ENCODE measurements at regions not wholly inside any gene's neighbourhood (a gene's known extent, or its start where the extent isn't known, plus 50 kb on each side); places are given as distances from the start of the nearest gene placed in this dataset.

- TF ChIP-seq POLR2AphosphoS5 (IDR thresholded peaks at IDR 0.05) (no peak), CTCF (IDR thresholded peaks at IDR 0.05) (no peak), POLR2A (IDR thresholded peaks at IDR 0.05) (no peak)
- DNase-seq (ENCODE audit: low spot score in 2 of 2), result no peak
- Histone ChIP-seq H3K9me3 (no peaks in the 10 kb centered on the region), H3K4me1 (peaks cover 0 to 3% of the 10 kb centered on the region in 2 donors), H3K36me3 (no peaks in the 10 kb centered on the region), H3K27me3 (no peaks in the 10 kb centered on the region), H3K27ac (peak overlapping the region in 1 of 2 donors; percentile 45), H3K4me3 (peak overlapping the region in 1 of 3 donors; percentile 0)
- intact Hi-C loops (cut with DNase I; ENCODE audit: low total_unique reads), result no loop called here
Observed at GRCh38 chr9:14961372-14962068, 51.3 kb upstream of the FREM1 start.

- no peak overlapping the region for H3K27ac ChIP-seq
- DNase-seq (ENCODE audit: low spot score in 2 of 2), result no peak
- H3K9me3 ChIP-seq, result no peaks in the 10 kb centered on the region
- no peak overlapping the region for H3K4me3 ChIP-seq
- no peak for TF ChIP-seq POLR2A (IDR thresholded peaks at IDR 0.05)
- TF ChIP-seq POLR2AphosphoS5 (IDR thresholded peaks at IDR 0.05), result no peak
- no peak for TF ChIP-seq CTCF (IDR thresholded peaks at IDR 0.05)
- no peaks in the 10 kb centered on the region for H3K36me3 ChIP-seq
- H3K27me3 ChIP-seq, result no peaks in the 10 kb centered on the region
- peaks cover 0 to 3% of the 10 kb centered on the region in 2 donors for H3K4me1 ChIP-seq
- intact Hi-C loops (cut with DNase I; ENCODE audit: low total_unique reads), result no loop called here
Observed at GRCh38 chr9:14960881-14961280, 50.7 kb upstream of the FREM1 start.
